GM21526 (cell line): ENCODE measurements at regions not wholly inside any gene's neighbourhood (a gene's known extent, or its start where the extent isn't known, plus 50 kb on each side); places are given as distances from the start of the nearest gene placed in this dataset.

Experiments used
- ATAC-seq: cut with Tn5 transposase; IDR thresholded peaks from one replicate; pipeline ENCODE4 v1.9.1; 2021; ENCODE audit warnings: moderate library complexity; ENCODE audit not compliant: unreplicated experiment, low FRiP score

GRCh38 chr11:62073061-62073460, 50.8 kb upstream of the INCENP start:
- no peak for ATAC-seq

DNA sequence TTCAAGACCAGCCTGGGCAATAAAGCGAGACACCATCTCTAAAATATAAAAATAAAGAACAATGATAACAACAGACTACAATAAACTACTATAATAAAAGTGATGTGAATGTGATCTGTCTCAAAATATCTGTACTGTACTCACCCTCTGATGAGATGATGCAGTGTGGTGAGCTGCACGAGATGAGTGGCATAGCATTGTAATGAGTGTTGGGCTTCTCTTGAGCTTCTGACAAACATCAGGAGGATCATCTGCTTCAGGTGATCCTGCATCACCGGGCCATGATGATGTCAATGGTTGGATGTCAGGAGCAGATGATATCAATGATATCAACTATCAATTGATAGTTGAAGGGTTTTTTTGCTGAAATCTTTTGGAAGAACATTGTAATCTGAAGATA, 52.4 kb upstream of the INCENP start:
- ATAC-seq: no peak

GRCh38 chr11:62069986-62070919, 53.6 kb upstream of the INCENP start:
- no peak for ATAC-seq

GRCh38 chr11:62069374-62069773, 54.4 kb upstream of the INCENP start:
- ATAC-seq: no peak

- ATAC-seq: no peak
These were observed 55.1 kb upstream of the INCENP start for GRCh38 chr11:62068730-62069129.

DNA sequence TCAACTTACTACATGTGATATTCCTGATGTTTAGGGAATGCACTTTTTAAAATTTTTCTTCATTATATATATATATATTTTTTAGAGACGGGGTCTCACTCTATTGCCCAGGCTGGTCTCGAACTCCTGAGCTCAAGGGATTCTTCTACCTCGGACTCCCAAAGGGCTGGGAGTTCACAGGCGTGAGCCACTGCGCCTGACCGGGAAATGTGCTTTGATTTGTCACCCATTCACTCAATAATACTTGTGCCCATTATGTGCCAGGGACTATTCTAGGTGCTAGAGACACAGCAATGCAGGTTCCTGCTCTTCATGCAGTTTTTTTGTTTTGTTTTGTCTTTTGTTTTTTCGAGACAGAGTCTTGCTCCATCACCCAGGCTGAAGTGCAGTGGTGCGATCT, 56.1 kb upstream of the INCENP start:
- no peak for ATAC-seq

GRCh38 chr11:62064221-62064620, 59.6 kb upstream of the INCENP start:
- ATAC-seq: no peak

GRCh38 chr11:62062223-62062861, 61.5 kb upstream of the INCENP start:
- ATAC-seq: no peak

DNA sequence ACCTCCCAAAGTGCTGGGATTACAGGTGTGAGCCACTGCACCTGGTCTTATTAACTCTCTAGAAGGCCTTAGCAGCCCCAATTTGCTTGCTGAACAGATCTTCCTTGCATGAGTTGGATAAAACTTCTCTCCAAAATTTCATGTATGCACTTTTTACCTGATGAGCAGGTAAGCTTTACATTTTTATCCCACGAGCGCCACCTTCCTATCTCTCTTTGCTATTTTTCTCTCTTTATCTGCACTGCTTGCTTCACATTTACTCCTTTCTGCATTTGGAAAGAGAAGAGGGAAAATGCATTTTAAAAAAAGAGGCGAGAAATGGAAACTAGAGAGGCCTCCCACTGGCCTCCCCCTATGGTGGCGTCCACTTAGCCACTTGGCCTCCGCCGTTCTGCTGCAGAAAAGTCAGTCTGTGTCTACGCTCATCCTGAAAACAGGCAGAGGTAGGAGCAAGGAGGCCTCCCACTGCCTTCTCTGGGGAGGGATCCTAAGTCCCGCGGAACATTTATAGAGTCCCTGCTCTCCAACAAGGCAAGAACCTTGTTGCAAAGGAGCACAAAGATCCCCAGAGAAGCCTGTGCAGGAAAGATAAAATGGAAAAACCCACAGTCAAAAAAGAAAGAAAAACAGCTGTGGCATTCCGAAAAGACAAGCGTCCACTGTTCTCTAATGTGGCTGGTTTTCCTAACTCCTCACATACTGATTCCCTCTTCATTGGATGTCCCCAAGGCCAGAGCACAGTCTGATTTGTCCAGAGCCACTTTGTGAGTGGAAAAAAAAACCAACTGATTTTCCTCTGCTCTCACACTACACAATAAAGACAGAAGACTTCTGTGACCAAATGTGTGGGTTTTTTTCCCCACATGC, 62.2 kb upstream of the INCENP start:
- no peak for ATAC-seq

- no peak for ATAC-seq
These were observed 66.7 kb upstream of the INCENP start for GRCh38 chr11:62057069-62057468.

DNA sequence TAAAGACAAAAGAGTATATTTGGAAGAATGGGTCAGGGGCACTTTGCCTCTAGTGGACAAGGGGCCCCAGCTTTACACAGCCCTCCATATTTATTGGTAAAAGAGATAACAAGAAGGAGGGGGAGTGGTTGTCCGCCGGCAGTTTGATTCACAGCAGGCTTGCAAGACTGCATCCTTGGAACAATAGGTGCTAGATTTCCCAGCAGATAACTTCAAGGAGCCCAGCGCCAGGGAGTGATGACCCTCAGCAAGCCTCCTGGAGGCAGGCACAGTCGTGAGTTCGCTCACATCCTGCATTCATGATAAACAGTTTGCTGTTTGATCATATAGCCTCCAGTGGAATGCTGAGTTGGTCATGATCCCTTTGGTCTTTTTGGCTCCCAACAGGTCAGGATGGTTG, 67.8 kb upstream of the INCENP start:
- ATAC-seq: no peak

DNA sequence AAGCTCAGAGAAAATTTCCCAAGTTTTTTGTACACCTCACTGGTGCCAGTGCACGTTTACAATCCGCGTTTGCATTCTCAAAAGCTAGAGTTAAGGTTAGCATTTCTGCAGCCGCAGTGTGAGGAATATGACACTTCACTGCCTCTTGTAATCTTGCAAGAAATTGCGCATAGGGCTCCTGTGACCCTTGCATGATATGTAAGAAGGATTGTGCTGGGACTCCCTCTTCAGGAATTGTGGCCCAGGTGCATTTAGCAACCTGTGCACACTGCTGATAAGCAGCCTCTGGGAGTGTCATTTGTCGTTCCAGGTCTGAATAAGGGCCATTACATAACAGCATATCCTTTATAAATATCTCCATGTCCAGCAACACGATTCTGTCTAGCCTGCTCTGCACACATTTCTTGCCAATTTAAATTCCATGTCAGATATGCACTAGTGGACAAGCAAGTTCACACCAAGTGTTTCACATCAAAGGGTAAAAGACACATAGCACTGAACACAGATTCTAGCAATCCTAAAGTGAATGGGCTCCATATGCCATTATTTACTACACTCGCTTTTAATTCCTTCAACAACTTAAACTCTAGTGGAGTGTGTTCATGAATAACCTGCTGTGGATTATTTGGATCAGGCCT, 69.2 kb upstream of the INCENP start:
- ATAC-seq: no peak

- ATAC-seq: no peak
These were observed 69.7 kb upstream of the INCENP start for GRCh38 chr11:62054081-62054480.

GRCh38 chr11:62050716-62051115, 73.1 kb upstream of the INCENP start:
- no peak for ATAC-seq

DNA sequence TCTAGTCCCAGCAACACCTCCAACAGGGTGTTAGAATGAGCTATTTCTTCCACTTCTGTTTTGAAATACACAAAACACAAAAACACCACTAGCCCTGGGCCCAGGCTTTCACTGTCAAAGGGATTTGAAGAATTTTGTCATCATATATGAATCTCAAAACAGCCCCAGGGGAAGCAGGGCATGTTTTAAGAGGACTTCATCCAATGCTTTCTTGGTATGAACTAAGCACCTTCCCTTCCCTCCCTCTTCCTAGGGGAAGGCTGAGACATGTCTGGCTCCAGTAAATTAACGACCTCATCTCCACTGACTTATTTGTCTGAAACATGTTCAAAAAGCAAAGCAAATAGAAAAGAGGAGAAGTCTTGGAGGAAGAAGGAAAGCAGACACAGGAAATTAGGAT, 75.7 kb upstream of the INCENP start:
- no peak for ATAC-seq

- no peak for ATAC-seq
These were observed 77.2 kb upstream of the INCENP start for GRCh38 chr11:62046568-62047100.

GRCh38 chr11:62044639-62045121, 77.2 kb upstream of the FTH1 start:
- ATAC-seq: no peak

- ATAC-seq: no peak
These were observed 67.9 kb upstream of the FTH1 start for GRCh38 chr11:62035293-62035692.

- no peak for ATAC-seq
These were observed 66.6 kb upstream of the FTH1 start for GRCh38 chr11:62034036-62034338.
